ENCODE measurements at regions not wholly inside any gene's neighbourhood (a gene's known extent, or its start where the extent isn't known, plus 50 kb on each side); places are given as distances from the start of the nearest gene placed in this dataset.

- no peak for DNase-seq
- H3K4me3 ChIP-seq (ENCODE audit: low read length in 3 of 3): no peak overlapping the region
- no peaks in the 10 kb centered on the region for H3K36me3 ChIP-seq (ENCODE audit: control insufficient read depth in 2 of 3, insufficient read depth in 3 of 3, low read length in 3 of 3)
- no peak for FAIRE-seq
- TF ChIP-seq CTCF (IDR thresholded peaks at IDR 0.05; ENCODE audit: borderline replicate concordance, extremely low read depth, insufficient read depth): no peak
- no peak overlapping the region for H3K27ac ChIP-seq (ENCODE audit: low read depth in 2 of 2, low read length in 2 of 2)
- no peaks in the 10 kb centered on the region for H3K27me3 ChIP-seq (ENCODE audit: control insufficient read depth, insufficient read depth, low read length)
- intact Hi-C loops (cut with DNase I): no loop called here
- H3K9me3 ChIP-seq (ENCODE audit: control insufficient read depth in 2 of 3, insufficient read depth in 1 of 3, low read length in 3 of 3): no peaks in the 10 kb centered on the region
- peaks cover 0 to 12% (median 0%) of the 10 kb centered on the region in 3 donors for H3K4me1 ChIP-seq (ENCODE audit: control insufficient read depth in 2 of 3, insufficient read depth in 2 of 3, low read depth in 1 of 3, low read length in 3 of 3)
- H3K9ac ChIP-seq (ENCODE audit: low read length in 3 of 3): no peak overlapping the region
Measured at GRCh38 chr13:44308352-44308751, 65.3 kb upstream of the SERP2 start.

GRCh38 chr13:44309794-44310757, 63.5 kb upstream of the SERP2 start:
- H3K36me3 ChIP-seq (ENCODE audit: control insufficient read depth in 2 of 3, insufficient read depth in 3 of 3, low read length in 3 of 3): no peaks in the 10 kb centered on the region
- H3K4me1 ChIP-seq (ENCODE audit: control insufficient read depth in 2 of 3, insufficient read depth in 2 of 3, low read depth in 1 of 3, low read length in 3 of 3): peaks cover 0 to 12% (median 0%) of the 10 kb centered on the region in 3 donors
- H3K27ac ChIP-seq (ENCODE audit: low read depth in 2 of 2, low read length in 2 of 2): no peak overlapping the region
- no peaks in the 10 kb centered on the region for H3K27me3 ChIP-seq (ENCODE audit: control insufficient read depth, insufficient read depth, low read length)
- TF ChIP-seq CTCF (IDR thresholded peaks at IDR 0.05; ENCODE audit: borderline replicate concordance, extremely low read depth, insufficient read depth): no peak
- no peak for FAIRE-seq
- no peak overlapping the region for H3K9ac ChIP-seq (ENCODE audit: low read length in 3 of 3)
- H3K4me3 ChIP-seq (ENCODE audit: low read length in 3 of 3): no peak overlapping the region
- no peaks in the 10 kb centered on the region for H3K9me3 ChIP-seq (ENCODE audit: control insufficient read depth in 2 of 3, insufficient read depth in 1 of 3, low read length in 3 of 3)
- peak in 3 of 5 donors; percentile 38 to 43 (median 42) for DNase-seq
- intact Hi-C loops (cut with DNase I): no loop called here

- TF ChIP-seq CTCF (IDR thresholded peaks at IDR 0.05; ENCODE audit: borderline replicate concordance, extremely low read depth, insufficient read depth): no peak
Measured at GRCh38 chr13:44311011-44311780, 62.4 kb upstream of the SERP2 start.

More at GRCh38 chr13:44311011-44311780, 62.4 kb upstream of the SERP2 start:
- no peaks in the 10 kb centered on the region for H3K9me3 ChIP-seq (ENCODE audit: control insufficient read depth in 2 of 3, insufficient read depth in 1 of 3, low read length in 3 of 3)
- H3K9ac ChIP-seq (ENCODE audit: low read length in 3 of 3): no peak overlapping the region
- FAIRE-seq (no peak), DNase-seq (no peak)
- H3K4me3 ChIP-seq (ENCODE audit: low read length in 3 of 3): no peak overlapping the region
- intact Hi-C loops (cut with DNase I): no loop called here
- H3K27me3 ChIP-seq (ENCODE audit: control insufficient read depth, insufficient read depth, low read length): no peaks in the 10 kb centered on the region
- no peaks in the 10 kb centered on the region for H3K36me3 ChIP-seq (ENCODE audit: control insufficient read depth in 2 of 3, insufficient read depth in 3 of 3, low read length in 3 of 3)
- H3K4me1 ChIP-seq (ENCODE audit: control insufficient read depth in 2 of 3, insufficient read depth in 2 of 3, low read depth in 1 of 3, low read length in 3 of 3): peaks cover 0 to 6% (median 0%) of the 10 kb centered on the region in 3 donors
- H3K27ac ChIP-seq (ENCODE audit: low read depth in 2 of 2, low read length in 2 of 2): no peak overlapping the region

Measured in kidney (tissue), 13 donors.